ENCODE measurements at regions not wholly inside any gene's neighbourhood (a gene's known extent, or its start where the extent isn't known, plus 50 kb on each side); places are given as distances from the start of the nearest gene placed in this dataset.
"Not testable (repeated sequence)": the region's sequence is repeated elsewhere in the genome, so short reads cannot be mapped to it uniquely, and the experiment has no call there.

DNA sequence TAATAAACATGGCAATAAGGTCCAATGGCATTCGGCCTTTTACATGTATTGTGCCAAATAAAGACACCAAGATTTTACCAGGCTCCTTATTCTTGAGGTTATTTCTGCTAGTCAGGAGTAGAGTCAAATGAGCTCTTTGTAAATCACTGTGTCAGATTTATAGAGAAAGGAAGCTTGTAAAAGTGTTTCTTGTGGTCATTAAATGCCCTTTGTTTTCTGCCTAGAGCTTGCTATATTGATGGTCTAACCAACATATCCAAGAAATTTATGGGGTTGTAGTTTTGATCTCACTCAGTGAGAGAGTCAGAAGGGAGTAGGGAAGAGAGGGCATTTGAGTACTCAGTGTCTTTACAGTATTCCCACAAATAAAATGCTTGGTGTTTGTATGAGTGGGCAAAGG, 86.2 kb upstream of the FRMPD4 start:
- no peak for DNase-seq (ENCODE audit: low spot score)

DNA sequence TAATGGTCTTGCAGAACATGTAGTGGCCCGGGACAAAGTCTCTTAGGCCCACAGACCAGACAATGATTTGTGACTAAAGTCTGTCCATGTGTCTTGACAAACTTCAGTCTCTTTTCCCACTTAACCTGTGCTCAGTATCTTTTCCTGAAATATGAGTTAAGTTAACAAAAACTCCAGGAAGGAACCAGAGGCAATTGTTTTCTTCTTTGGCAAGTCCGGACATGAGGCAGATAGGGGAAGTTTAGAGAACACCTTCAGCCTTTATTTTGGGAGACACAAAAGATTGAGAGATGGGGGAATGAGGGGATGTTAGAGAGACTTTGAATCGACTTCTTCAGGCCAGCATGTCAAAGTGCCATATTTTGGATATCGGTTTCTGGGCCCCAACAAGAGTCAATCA, 80.2 kb upstream of the FRMPD4 start:
- no peak for DNase-seq (ENCODE audit: low spot score)

DNA sequence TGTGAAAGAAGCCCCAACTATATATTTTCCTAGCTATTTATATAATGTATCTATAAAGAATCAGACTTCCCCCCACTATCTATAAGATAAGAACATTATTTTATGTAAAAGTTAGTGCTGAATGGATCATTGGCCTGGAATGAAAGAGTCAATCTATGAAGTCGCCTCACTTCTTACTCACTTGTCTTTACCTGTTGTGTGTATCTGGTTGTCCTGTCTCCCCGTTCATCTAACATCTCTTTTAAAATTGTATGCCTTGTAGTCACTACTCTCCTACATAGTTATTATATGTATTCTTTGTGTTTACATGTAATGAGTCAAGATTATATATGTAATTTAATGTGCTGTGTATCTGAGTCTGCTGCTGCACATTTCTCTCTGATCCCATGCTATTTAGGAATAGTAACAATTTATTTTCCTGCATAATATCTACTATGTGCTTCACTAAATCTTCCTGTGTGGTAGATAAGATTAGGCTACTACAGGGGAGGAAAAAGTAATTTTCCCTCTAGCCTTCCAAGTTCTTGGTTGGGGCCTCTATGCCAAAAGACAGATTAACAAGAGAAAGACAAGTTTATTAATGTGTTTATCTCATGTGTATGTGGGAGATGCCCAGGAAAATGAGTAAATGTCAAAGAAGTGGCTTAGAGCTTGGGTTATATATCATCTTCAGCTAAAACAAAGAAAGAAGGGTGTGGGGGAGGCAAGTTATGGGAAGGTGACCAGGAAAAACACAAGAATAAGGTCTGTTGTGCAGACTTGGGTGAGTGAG, 77.6 kb upstream of the FRMPD4 start:
- DNase-seq (ENCODE audit: low spot score): no peak

DNA sequence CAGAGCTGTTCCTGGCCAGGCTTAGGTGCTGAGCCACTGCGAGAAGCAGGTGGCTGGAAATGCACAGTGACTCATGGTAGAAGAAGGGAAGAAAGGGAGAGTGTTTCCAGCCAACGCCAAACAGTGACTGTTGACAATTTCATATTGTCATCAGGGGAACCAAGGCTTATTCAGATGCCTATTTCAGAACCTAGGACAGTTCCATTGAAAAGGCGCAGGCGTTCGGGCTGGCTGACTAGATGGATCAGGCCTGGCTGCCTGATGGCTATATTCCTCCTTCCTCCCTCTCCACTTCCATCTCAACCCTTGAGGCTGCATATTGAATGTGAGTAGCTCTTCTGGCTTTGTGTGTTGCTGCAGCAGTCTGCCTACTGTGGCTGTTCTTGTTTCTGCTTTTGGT, 73.0 kb upstream of the FRMPD4 start:
- DNase-seq (ENCODE audit: low spot score): peak; percentile 22

DNA sequence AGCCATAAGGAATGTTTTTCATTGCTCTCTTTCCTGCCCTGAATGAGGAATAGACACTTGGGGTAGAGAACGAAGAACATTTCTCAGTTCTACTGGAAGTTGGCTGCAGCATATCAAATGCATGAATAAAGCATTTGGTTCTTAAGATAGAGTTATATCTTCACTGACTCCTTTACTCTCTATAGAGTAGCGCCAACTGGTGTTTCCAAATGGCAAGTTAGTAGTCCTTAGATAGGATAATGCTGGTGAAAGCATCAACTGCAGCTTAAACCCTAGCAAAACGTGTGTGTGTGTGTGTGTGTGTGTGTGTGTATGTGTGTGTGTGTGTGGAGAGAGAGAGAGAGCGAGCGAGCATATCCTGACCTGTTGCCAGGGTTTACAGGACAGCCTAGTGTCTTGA, 62.2 kb upstream of the FRMPD4 start:
- DNase-seq (ENCODE audit: low spot score): no peak

DNA sequence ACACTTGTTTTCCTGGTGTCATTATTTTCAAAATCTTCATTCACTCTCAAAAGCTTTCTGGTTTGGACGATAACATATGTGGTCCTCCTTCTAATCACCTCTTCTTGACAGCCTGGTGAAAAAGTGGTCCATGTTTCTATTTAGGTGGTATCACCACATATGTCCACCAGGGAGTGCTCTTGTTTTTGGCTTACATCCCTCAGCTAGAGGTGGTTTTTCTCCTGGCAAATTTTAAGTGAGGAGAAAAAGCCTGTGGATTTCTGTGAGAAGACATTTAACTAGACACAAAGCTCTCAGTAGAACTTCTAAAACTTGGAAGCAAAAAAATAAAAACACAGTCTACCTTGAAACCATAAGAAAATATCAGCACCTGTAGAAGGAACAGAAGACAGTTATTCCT, 58.0 kb upstream of the FRMPD4 start:
- peak; percentile 13 for DNase-seq (ENCODE audit: low spot score)

DNA sequence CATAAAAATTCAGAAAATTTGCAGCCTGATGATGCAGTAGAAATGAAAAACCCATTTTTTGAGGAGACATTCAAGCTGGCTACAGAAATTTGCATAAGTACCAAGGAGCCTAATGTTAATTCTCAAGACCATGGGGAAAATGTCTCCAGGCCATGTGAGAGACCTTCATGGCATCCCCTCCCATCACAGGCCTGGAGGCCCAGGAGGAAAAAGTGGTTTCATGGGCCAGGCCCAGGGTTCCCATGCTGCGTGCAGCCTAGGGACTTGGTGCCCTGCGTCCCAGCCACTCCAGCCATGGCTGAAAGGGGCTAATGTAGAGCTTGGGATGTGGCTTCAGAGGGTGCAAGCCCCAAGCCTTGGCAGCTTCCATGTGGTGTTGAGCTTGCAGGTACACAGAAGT, 55.3 kb upstream of the FRMPD4 start:
- DNase-seq (ENCODE audit: low spot score): not testable (repeated sequence)
